K562 (cell line): ENCODE measurements at regions not wholly inside any gene's neighbourhood (a gene's known extent, or its start where the extent isn't known, plus 50 kb on each side); places are given as distances from the start of the nearest gene placed in this dataset.

Experiments used
- EGR1 ChIP-seq: fragments of 450-650 bp; conservative IDR thresholded peaks from 2 replicates; pipeline ENCODE4 v1.6.1; 2017; ENCODE audit warnings: mild to moderate bottlenecking
- EZH2 ChIP-seq: IDR thresholded peaks from 2 replicates; pipeline ENCODE4 v1.6.1; 2012; ENCODE audit warnings: low read depth, mild to moderate bottlenecking, inconsistent platforms, low read length, borderline replicate concordance
- GATAD2A ChIP-seq: fragments of 450-650 bp; IDR thresholded peaks from 2 replicates; pipeline ENCODE4 v1.6.1; 2017
- HSF4 ChIP-seq: fragments of 250-450 bp; sonication (Bioruptor Pico); IDR thresholded peaks from 2 replicates; pipeline ENCODE4 v2.1.2; 2022; ENCODE audit warnings: mild to moderate bottlenecking, moderate library complexity, borderline replicate concordance
- L3MBTL2 ChIP-seq: fragments of 450-650 bp; IDR thresholded peaks from 2 replicates; pipeline ENCODE4 v1.6.1; 2016; ENCODE audit warnings: mild to moderate bottlenecking, moderate library complexity
- POLR2A ChIP-seq: fragments of 450-650 bp; conservative IDR thresholded peaks from 2 replicates; pipeline ENCODE4 v1.6.1; 2016
- ZNF175 ChIP-seq: fragments of 200-800 bp; sonication (Bioruptor generic); IDR thresholded peaks from 2 replicates; pipeline ENCODE4 v1.6.1; 2016; ENCODE audit warnings: low read depth, mild to moderate bottlenecking, missing genetic modification characterization, missing compliant biosample characterization
- ZNF766 ChIP-seq: fragments of 200-800 bp; sonication (Bioruptor generic); conservative IDR thresholded peaks from 2 replicates; pipeline ENCODE4 v1.6.1; 2016; ENCODE audit warnings: missing genetic modification characterization, missing compliant biosample characterization
- ZNF778 ChIP-seq: fragments of 450-650 bp; formaldehyde crosslinking; IDR thresholded peaks from 2 replicates; pipeline ENCODE4 v1.4.0; 2020; ENCODE audit warnings: mild to moderate bottlenecking, moderate library complexity
- TF ChIP-seq, protein P1 (sequence below): fragments of 450-650 bp; IDR thresholded peaks from 2 replicates; pipeline ENCODE4 v1.6.1; 2016; ENCODE audit warnings: mild to moderate bottlenecking, moderate library complexity
- TF ChIP-seq, protein P2 (sequence below): fragments of 450-650 bp; formaldehyde crosslinking; IDR thresholded peaks from 2 replicates; pipeline ENCODE4 v1.4.0; 2020; ENCODE audit warnings: mild to moderate bottlenecking
- TF ChIP-seq, protein P3 (sequence below): fragments of 250-450 bp; sonication (Bioruptor Pico); IDR thresholded peaks from 2 replicates; pipeline ENCODE4 v1.4.0; 2020; ENCODE audit warnings: mild to moderate bottlenecking, moderate library complexity
- TF ChIP-seq, protein P4 (sequence below): fragments of 250-450 bp; sonication (Bioruptor Pico); IDR thresholded peaks from 2 replicates; pipeline ENCODE4 v1.9.0; 2021; ENCODE audit warnings: mild to moderate bottlenecking

DNA sequence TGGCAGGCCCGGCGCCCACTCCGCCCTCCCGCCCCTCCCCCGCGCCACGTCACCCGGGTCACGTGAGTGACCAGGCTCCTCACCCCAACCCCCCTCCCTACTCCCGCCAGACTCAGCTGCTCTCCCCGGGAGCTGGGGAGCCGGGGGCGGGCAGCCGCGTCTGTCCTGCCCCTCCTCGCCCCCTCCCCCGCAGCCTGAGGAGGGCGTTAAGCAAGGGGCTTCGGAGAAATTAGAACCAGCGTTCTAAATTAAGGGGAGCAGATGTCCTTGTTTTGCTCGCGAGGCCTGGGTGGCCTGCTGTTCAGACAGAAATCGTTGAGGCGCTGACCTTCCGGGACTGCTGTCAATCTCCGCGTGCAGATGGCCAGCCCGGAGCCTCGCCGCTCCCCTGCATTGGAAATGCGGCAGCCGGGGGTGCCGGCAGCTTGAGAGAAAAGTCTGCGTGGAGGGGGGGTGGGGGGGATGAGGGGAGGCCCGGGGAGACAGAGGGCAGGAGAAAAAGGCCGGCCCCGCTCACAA lies 102.2 kb upstream of the ZNF438 start (continued):
- TF ChIP-seq, protein P1, sequence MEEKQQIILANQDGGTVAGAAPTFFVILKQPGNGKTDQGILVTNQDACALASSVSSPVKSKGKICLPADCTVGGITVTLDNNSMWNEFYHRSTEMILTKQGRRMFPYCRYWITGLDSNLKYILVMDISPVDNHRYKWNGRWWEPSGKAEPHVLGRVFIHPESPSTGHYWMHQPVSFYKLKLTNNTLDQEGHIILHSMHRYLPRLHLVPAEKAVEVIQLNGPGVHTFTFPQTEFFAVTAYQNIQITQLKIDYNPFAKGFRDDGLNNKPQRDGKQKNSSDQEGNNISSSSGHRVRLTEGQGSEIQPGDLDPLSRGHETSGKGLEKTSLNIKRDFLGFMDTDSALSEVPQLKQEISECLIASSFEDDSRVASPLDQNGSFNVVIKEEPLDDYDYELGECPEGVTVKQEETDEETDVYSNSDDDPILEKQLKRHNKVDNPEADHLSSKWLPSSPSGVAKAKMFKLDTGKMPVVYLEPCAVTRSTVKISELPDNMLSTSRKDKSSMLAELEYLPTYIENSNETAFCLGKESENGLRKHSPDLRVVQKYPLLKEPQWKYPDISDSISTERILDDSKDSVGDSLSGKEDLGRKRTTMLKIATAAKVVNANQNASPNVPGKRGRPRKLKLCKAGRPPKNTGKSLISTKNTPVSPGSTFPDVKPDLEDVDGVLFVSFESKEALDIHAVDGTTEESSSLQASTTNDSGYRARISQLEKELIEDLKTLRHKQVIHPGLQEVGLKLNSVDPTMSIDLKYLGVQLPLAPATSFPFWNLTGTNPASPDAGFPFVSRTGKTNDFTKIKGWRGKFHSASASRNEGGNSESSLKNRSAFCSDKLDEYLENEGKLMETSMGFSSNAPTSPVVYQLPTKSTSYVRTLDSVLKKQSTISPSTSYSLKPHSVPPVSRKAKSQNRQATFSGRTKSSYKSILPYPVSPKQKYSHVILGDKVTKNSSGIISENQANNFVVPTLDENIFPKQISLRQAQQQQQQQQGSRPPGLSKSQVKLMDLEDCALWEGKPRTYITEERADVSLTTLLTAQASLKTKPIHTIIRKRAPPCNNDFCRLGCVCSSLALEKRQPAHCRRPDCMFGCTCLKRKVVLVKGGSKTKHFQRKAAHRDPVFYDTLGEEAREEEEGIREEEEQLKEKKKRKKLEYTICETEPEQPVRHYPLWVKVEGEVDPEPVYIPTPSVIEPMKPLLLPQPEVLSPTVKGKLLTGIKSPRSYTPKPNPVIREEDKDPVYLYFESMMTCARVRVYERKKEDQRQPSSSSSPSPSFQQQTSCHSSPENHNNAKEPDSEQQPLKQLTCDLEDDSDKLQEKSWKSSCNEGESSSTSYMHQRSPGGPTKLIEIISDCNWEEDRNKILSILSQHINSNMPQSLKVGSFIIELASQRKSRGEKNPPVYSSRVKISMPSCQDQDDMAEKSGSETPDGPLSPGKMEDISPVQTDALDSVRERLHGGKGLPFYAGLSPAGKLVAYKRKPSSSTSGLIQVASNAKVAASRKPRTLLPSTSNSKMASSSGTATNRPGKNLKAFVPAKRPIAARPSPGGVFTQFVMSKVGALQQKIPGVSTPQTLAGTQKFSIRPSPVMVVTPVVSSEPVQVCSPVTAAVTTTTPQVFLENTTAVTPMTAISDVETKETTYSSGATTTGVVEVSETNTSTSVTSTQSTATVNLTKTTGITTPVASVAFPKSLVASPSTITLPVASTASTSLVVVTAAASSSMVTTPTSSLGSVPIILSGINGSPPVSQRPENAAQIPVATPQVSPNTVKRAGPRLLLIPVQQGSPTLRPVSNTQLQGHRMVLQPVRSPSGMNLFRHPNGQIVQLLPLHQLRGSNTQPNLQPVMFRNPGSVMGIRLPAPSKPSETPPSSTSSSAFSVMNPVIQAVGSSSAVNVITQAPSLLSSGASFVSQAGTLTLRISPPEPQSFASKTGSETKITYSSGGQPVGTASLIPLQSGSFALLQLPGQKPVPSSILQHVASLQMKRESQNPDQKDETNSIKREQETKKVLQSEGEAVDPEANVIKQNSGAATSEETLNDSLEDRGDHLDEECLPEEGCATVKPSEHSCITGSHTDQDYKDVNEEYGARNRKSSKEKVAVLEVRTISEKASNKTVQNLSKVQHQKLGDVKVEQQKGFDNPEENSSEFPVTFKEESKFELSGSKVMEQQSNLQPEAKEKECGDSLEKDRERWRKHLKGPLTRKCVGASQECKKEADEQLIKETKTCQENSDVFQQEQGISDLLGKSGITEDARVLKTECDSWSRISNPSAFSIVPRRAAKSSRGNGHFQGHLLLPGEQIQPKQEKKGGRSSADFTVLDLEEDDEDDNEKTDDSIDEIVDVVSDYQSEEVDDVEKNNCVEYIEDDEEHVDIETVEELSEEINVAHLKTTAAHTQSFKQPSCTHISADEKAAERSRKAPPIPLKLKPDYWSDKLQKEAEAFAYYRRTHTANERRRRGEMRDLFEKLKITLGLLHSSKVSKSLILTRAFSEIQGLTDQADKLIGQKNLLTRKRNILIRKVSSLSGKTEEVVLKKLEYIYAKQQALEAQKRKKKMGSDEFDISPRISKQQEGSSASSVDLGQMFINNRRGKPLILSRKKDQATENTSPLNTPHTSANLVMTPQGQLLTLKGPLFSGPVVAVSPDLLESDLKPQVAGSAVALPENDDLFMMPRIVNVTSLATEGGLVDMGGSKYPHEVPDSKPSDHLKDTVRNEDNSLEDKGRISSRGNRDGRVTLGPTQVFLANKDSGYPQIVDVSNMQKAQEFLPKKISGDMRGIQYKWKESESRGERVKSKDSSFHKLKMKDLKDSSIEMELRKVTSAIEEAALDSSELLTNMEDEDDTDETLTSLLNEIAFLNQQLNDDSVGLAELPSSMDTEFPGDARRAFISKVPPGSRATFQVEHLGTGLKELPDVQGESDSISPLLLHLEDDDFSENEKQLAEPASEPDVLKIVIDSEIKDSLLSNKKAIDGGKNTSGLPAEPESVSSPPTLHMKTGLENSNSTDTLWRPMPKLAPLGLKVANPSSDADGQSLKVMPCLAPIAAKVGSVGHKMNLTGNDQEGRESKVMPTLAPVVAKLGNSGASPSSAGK: peak; percentile 92
- TF ChIP-seq ZNF778 (no peak), L3MBTL2 (peak; percentile 90), GATAD2A (no peak), ZNF766 (0 out of 2 replicates have a peak, but pooled peaks have one; percentile 35), HSF4 (no peak), EGR1 (peak; percentile 81), EZH2 (no peak), ZNF175 (CRISPR knock-in tag) (no peak), POLR2A (peak; percentile 56)
- TF ChIP-seq, protein P2, sequence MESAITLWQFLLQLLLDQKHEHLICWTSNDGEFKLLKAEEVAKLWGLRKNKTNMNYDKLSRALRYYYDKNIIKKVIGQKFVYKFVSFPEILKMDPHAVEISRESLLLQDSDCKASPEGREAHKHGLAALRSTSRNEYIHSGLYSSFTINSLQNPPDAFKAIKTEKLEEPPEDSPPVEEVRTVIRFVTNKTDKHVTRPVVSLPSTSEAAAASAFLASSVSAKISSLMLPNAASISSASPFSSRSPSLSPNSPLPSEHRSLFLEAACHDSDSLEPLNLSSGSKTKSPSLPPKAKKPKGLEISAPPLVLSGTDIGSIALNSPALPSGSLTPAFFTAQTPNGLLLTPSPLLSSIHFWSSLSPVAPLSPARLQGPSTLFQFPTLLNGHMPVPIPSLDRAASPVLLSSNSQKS (CRISPR knock-in tag): no peak
- TF ChIP-seq, protein P3, sequence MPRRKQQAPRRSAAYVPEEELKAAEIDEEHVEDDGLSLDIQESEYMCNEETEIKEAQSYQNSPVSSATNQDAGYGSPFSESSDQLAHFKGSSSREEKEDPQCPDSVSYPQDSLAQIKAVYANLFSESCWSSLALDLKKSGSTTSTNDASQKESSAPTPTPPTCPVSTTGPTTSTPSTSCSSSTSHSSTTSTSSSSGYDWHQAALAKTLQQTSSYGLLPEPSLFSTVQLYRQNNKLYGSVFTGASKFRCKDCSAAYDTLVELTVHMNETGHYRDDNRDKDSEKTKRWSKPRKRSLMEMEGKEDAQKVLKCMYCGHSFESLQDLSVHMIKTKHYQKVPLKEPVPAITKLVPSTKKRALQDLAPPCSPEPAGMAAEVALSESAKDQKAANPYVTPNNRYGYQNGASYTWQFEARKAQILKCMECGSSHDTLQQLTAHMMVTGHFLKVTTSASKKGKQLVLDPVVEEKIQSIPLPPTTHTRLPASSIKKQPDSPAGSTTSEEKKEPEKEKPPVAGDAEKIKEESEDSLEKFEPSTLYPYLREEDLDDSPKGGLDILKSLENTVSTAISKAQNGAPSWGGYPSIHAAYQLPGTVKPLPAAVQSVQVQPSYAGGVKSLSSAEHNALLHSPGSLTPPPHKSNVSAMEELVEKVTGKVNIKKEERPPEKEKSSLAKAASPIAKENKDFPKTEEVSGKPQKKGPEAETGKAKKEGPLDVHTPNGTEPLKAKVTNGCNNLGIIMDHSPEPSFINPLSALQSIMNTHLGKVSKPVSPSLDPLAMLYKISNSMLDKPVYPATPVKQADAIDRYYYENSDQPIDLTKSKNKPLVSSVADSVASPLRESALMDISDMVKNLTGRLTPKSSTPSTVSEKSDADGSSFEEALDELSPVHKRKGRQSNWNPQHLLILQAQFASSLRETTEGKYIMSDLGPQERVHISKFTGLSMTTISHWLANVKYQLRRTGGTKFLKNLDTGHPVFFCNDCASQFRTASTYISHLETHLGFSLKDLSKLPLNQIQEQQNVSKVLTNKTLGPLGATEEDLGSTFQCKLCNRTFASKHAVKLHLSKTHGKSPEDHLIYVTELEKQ (CRISPR knock-in tag): no peak
- TF ChIP-seq, protein P4, sequence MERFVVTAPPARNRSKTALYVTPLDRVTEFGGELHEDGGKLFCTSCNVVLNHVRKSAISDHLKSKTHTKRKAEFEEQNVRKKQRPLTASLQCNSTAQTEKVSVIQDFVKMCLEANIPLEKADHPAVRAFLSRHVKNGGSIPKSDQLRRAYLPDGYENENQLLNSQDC (CRISPR knock-in tag): no peak
